AG10803 (cell line): ENCODE measurements at regions not wholly inside any gene's neighbourhood (a gene's known extent, or its start where the extent isn't known, plus 50 kb on each side); places are given as distances from the start of the nearest gene placed in this dataset.

Experiments
- DNase-seq: peaks from one replicate; pipeline ENCODE4 v3.0.0; 2010; ENCODE audit warnings: low read depth
- H3K4me3 ChIP-seq: 2 replicates; pipeline ENCODE4 v1.5.1; 2011; ENCODE audit warnings: mild to moderate bottlenecking, low read length, control low read depth
- TF ChIP-seq, protein P1 (sequence below): conservative IDR thresholded peaks from 2 replicates; pipeline ENCODE4 v1.5.1; 2011; ENCODE audit warnings: mild to moderate bottlenecking, low read length, control low read depth, inconsistent platforms

DNA sequence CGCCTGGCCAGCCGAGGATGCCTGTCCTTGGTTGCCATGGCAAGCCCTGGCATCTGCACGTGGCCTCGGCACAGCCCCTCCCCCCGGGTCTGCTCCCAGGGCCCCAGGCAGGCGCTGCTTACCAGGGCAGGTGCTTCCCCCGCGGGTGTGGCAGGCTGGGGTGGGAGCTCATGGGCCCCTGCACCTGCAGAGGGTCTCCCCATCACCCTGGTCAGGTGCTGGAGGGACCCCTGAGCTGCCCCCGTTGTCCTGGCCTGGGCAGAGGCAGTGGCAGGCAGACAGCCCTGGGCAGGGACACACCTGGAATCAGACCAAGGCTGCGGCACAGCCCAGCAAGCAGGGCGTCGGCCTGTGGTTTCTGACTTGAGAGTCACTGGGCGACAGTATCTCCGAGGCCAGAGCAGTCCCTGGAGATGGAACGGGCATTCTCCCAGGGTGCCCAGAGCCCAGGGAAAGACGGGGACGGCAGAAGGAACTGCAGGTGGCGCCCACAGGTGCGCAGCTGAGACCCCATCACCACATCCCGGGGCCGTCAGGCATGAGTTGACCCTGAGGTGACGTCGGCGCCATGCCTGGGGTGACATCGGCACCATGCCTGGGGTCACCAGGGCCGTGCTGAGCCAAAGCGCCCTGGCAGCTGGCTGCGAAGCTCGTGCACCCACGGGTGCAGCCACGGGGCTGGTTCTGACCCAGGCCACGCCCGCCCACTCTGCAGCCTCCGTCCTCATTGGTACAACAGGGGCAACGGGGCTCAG, 56.1 kb upstream of the FBRSL1 start:
- H3K4me3 ChIP-seq = no peak overlapping the region
- TF ChIP-seq, protein P1, sequence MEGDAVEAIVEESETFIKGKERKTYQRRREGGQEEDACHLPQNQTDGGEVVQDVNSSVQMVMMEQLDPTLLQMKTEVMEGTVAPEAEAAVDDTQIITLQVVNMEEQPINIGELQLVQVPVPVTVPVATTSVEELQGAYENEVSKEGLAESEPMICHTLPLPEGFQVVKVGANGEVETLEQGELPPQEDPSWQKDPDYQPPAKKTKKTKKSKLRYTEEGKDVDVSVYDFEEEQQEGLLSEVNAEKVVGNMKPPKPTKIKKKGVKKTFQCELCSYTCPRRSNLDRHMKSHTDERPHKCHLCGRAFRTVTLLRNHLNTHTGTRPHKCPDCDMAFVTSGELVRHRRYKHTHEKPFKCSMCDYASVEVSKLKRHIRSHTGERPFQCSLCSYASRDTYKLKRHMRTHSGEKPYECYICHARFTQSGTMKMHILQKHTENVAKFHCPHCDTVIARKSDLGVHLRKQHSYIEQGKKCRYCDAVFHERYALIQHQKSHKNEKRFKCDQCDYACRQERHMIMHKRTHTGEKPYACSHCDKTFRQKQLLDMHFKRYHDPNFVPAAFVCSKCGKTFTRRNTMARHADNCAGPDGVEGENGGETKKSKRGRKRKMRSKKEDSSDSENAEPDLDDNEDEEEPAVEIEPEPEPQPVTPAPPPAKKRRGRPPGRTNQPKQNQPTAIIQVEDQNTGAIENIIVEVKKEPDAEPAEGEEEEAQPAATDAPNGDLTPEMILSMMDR = no peak
- no peak for DNase-seq

DNA sequence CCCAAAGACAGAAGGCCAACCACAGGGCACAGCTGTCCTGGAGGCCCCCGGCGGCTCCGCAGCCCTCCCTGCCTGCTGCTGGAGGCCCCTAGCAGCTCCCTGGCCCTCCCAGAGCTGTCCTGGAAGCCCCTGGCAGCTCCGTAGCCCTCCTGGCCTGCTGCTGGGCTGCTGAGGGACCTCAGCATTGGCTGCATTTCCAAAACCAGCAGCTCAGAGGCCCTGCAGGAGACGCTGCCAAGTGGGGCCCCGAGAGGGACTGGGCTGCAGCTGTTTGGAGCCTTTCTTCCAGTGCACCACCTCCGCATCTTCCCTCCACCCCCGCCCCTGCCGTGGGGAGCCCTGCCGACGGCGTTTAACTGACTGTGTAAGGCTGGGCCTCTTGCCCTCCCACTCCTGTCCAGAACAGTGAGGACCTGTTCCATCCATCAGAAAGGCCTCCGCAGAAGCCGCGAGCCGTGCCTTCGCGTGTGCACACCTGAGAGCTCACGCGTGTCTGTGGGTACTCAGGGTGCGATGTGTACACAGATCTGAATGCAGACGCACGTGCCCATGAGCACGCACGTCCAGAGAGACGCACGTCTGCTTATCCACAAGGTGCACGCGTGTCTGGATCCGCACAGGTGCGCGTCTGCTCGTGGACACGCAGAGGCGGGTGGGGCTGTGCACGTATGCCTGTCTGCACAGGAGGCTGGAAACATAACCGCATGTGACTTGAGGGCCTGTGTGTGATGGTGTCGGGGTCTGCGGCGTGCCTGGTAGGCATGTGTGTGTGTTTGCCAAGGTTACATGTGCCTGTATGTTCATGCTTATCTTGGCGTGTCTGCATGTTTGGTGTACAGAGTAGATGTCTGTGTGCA, 57.0 kb upstream of the FBRSL1 start:
- H3K4me3 ChIP-seq = no peak overlapping the region
- TF ChIP-seq, protein P1 = no peak
- peak; percentile 13 for DNase-seq

GRCh38 chr12:132432126-132432705, 57.7 kb upstream of the FBRSL1 start:
- no peak for DNase-seq
- TF ChIP-seq, protein P1 = no peak
- no peak overlapping the region for H3K4me3 ChIP-seq

DNA sequence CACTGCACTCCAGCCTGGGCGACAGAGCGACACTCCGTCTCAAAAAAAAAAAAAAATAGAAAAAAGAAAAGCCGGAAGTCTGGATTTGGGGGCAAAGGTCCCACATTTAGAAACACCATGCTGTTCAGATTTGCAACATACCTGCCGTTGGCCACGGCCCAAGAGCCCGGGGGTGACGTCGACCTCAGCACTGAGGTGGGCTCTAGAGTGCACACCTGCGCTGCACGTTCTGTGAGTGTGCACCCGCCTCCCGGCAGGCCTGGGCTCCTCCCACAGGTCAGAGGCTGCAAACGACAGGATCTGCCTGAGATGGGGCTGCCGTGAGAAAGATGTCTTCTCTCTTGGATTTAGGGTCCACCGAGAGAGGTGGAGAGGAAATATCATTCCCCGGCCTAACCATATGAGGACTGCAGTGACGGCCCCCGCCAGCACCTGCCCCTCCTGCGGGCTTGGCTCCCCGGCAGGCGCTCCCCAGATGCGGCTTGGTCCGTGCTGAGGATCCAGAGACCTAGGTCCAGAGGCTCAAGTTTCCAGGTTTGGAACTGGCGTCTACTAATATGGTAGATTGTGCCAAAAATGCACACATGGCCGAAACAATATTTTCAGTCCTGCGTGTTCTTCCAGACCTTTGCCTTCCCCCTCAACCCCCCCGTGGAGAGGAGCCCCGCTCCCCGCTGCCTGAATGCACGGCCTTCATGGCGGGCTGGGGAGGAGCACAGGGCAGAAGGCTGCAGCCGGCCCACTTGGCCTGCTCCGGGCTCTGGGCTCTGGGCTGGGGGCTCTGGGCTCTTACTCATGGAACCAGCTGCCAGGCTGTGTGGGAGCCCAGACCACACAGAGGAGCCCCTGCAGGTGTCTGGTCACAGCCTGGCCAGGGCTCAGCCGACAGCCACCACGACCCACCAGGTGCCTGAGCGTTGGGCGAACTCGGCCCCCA, 58.8 kb upstream of the FBRSL1 start:
- TF ChIP-seq, protein P1 = no peak
- H3K4me3 ChIP-seq = no peak overlapping the region
- DNase-seq = no peak

GRCh38 chr12:132429946-132430643, 59.9 kb upstream of the FBRSL1 start:
- TF ChIP-seq, protein P1 = no peak

GRCh38 chr12:132429602-132429945, 60.4 kb upstream of the FBRSL1 start:
- TF ChIP-seq, protein P1 = no peak

More at GRCh38 chr12:132429946-132430643, 59.9 kb upstream of the FBRSL1 start:
- no peak overlapping the region for H3K4me3 ChIP-seq
- no peak for DNase-seq

More at GRCh38 chr12:132429602-132429945, 60.4 kb upstream of the FBRSL1 start:
- DNase-seq = no peak
- H3K4me3 ChIP-seq = no peak overlapping the region
